HG03520 (cell line): ENCODE measurements at regions not wholly inside any gene's neighbourhood (a gene's known extent, or its start where the extent isn't known, plus 50 kb on each side); places are given as distances from the start of the nearest gene placed in this dataset.
"Not testable (repeated sequence)": the region's sequence is repeated elsewhere in the genome, so short reads cannot be mapped to it uniquely, and the experiment has no call there.

Experiments used
- ATAC-seq: cut with Tn5 transposase; IDR thresholded peaks from one replicate; pipeline ENCODE4 v1.9.1; 2021; ENCODE audit warnings: mild to moderate bottlenecking, moderate library complexity; ENCODE audit not compliant: unreplicated experiment

- not testable (repeated sequence) for ATAC-seq
Observed at GRCh38 chr5:34261020-34261419, 218.0 kb upstream of the C1QTNF3 start.

- not testable (repeated sequence) for ATAC-seq
Observed at GRCh38 chr5:34266151-34266550, 223.1 kb upstream of the C1QTNF3 start.

GRCh38 chr5:34296759-34297158 is 253.7 kb upstream of the C1QTNF3 start:
- ATAC-seq, result not testable (repeated sequence)

GRCh38 chr5:34329201-34329600 is 286.2 kb upstream of the C1QTNF3 start:
- ATAC-seq, result not testable (repeated sequence)

- ATAC-seq, result not testable (repeated sequence)
Observed at GRCh38 chr5:34329611-34330108, 286.6 kb upstream of the C1QTNF3 start.

- not testable (repeated sequence) for ATAC-seq
Observed at GRCh38 chr5:34331928-34332454, 289.0 kb upstream of the C1QTNF3 start.

- not testable (repeated sequence) for ATAC-seq
Observed at GRCh38 chr5:34339408-34340001, 296.5 kb upstream of the C1QTNF3 start.

- ATAC-seq, result not testable (repeated sequence)
Observed at GRCh38 chr5:34354440-34354839, 301.7 kb upstream of the RAI14 start.

- not testable (repeated sequence) for ATAC-seq
Observed at GRCh38 chr5:34371417-34371816, 284.7 kb upstream of the RAI14 start.

- not testable (repeated sequence) for ATAC-seq
Observed at GRCh38 chr5:34371817-34372216, 284.3 kb upstream of the RAI14 start.

GRCh38 chr5:34372739-34373138 is 283.4 kb upstream of the RAI14 start:
- ATAC-seq, result not testable (repeated sequence)

- ATAC-seq, result not testable (repeated sequence)
Observed at GRCh38 chr5:34377651-34378050, 278.5 kb upstream of the RAI14 start.

GRCh38 chr5:34378498-34378897 is 277.6 kb upstream of the RAI14 start:
- ATAC-seq, result not testable (repeated sequence)

GRCh38 chr5:34388754-34389153 is 267.4 kb upstream of the RAI14 start:
- not testable (repeated sequence) for ATAC-seq

- ATAC-seq, result no peak
Observed at GRCh38 chr5:34409373-34409772, 246.8 kb upstream of the RAI14 start.

- ATAC-seq, result no peak
Observed at GRCh38 chr5:34410411-34411139, 245.6 kb upstream of the RAI14 start.

- no peak for ATAC-seq
Observed at GRCh38 chr5:34411470-34412346, 244.4 kb upstream of the RAI14 start.

- no peak for ATAC-seq
Observed at GRCh38 chr5:34412736-34413135, 243.4 kb upstream of the RAI14 start.

GRCh38 chr5:34415559-34416198 is 240.4 kb upstream of the RAI14 start:
- peak; percentile 100 for ATAC-seq

GRCh38 chr5:34416501-34417008 is 239.6 kb upstream of the RAI14 start:
- ATAC-seq, result no peak
